ENCODE measurements at regions not wholly inside any gene's neighbourhood (a gene's known extent, or its start where the extent isn't known, plus 50 kb on each side); places are given as distances from the start of the nearest gene placed in this dataset.
"Not testable (repeated sequence)": the region's sequence is repeated elsewhere in the genome, so short reads cannot be mapped to it uniquely, and the experiment has no call there.

DNA sequence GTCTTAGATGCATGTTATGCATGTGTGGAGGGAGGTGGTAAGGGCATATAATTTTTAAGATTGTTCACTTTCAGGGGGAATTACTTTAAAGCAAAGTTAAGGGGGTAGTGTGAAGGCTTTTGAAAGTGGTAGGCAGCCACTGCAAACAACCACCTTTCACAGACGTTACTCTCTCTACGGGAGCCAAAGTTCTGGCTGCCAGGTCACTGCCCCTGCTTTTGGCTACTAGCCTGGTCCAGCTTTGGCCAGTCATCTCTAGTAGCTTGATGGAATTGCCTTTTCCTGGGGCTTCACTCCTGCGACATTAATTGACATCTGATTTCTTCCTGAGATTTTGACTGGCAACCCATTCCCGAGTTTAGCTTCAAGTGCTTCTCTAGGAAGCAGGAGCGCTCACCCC, 397.5 kb downstream of the CDH11 start:
- no peak for DNase-seq

DNA sequence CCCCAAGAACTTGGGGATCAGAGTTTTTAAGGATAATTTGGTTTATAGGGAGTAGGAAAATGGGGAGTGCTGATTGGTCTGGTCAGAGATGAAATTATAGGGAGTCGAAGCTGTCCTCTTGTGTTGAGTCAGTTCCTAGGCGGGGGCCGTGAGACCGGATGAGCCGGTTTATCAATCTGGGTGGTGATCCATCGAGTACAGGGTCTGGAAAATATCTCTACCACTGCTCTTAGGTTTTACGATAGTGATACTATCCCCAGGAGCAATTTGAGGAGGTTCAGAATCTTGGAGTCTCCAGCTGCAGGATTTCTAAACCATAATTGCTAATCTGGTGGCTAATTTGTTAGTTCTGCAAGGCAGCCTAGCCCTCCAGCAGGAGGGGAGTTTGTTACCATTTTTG, 403.4 kb downstream of the CDH11 start:
- no peak for DNase-seq

DNA sequence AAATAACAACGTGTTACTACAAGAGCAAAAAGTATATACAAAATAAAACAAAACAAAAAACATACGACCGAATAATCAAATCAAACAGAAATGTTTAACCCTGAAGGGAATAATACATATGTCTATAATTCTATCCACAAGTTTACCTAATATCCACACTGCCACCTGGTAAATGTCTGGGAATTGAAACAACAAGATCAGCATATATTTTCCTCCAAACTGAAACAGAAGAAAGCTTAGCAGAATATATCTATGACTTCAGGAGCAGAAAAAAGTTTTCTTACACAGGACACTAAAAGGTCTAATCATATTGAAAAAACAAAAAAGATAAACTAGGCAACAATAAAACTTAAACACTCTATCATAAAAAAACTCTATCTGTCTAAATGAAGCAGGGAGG, 404.0 kb downstream of the CDH11 start:
- no peak for DNase-seq

DNA sequence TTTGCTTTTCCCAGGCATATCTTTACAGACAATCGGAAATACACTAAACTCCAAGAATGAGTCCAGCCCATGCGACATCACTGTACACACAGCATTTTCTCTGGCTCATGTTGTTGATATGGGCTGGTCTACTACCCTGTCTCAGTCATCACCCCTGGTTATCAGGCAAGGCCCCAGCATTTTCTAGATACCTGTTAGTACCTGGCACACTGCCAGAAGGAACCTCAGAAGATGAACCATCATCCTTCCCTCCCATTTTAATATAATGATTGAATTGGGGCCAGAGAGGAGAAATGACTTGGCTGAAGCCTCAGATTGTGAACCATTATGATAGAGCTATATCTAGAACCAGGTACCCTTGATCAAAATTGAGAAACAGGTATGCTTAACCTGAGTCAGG, 406.2 kb downstream of the CDH11 start:
- no peak for DNase-seq

DNA sequence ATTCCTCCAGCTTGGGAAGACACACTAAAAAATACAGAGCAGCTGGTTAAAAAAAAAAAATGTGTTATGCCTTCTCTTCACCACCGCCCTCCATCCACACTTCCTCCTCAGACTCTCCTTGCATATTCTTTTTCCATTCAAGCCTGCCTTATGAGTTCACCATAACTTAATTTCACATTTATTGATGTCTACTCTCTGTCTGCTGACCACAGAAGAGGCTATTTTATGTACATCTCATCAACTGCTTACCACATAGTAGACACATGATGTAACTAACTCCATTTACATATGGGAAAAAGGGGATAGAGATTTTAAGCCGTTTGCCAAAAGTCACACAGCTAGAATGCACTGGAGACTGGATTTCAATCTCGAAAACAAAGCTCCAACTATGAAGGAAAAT, 409.8 kb downstream of the CDH11 start:
- DNase-seq, result no peak

DNA sequence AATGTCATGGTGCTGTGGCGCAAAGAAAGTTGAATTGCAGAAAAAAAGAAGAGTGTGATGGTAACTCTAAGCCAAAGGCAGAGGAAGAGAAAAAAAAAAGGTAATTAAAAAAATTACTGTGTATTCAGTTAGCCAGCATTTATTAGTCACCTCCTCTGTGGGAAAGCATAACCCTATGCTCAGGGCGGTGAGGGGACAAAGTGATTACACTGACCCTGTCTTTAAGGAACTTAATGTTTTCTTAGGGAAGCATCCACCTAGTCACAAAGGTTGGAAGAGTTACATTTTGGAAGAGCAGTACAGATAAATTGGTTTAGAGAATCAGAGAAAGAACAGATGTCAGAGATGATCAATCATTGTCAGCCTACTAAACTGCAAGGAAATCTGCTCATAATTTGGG, 410.3 kb downstream of the CDH11 start:
- no peak for DNase-seq

DNA sequence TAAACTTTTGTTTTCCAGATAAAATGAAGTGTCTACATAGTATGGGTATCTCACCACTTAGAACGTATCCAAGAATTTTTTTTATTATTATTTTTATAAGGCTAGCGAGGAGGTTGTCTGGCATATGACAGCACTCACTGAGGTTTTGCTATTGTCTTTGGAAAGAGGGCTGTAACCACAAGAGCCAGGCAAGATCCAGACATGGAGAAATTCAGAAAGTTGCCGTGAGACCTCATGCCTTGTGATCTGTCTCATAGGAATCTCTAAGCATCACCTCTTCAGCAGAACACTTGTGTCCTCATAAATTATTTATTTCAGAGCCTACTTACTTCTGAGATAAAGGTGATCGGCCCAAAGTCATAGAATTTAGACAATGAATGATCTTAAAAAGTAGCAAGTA, 410.8 kb downstream of the CDH11 start:
- DNase-seq, result no peak

DNA sequence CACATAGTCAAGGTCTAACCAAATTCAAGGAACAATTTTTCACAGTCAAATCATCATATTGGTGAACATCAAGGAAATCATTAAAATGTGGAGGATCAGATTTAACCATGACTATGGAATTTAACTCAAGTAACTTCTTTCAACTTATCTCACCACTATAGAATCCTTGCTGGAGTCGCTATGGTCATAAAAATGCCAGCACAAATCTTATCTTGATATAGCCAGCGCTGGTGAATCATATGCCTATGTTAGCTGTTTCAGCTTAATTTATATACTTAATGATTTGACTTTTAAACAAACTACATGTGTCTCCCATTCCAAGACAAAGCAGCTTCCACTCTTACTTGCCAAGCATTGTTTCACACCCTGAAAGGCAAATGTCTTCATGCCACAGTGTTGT, 416.4 kb downstream of the CDH11 start:
- no peak for DNase-seq

DNA sequence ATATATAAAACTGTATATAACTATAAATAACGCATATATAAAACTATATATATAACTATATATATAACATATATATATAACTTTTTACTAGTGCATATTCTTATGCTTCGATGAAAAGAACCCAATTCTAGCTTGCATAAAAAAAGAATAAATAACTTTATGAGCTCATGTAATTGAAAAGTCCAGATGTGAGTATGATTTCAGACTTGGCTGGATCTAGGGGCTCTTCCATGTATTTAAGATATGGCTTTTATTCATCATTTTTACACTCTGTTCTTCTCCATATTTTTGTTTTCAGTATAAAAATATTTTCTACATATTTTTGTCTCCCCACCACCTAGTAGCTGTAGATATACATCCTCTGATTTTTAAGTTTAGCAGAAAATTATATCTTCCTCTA, 417.5 kb downstream of the CDH11 start:
- no peak for DNase-seq

DNA sequence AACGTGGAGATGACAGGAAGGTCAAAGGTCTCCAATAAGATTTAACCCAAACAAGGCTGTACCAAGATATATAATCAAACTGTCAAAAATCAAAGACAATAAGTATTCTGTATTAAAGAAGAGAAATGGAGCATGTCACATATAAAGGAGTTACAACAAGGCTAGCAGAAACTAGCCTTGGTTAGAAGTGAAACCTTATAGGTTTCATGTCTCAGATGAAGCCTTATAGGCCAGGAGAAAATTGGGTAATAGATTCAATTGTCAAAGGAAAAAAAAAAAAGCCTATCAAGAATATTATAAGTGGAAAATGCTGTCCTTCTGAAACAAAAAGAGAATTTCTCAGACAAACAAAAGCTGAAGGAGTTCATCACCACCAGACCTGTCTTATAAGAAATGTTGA, 419.4 kb downstream of the CDH11 start:
- DNase-seq, result no peak

DNA sequence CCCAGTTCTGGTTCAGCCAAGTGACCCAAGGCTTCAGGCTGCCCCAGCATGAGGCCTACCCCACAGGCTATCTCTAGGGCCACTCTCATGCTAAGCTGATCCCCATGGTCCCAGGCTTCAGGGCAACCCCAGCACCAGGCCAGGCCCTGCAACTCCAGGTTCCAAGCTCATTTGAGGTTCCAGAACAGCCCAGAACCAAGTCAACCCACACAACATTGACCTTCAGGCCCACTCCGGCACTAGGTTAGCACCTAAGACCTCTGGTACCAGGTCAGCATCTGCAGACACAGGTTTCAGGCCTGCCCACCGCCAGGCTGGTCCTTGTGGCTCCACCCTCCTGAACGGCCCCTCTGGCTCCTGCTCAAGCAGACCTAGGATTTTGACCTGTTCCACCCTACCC, 421.2 kb downstream of the CDH11 start:
- no peak for DNase-seq

DNA sequence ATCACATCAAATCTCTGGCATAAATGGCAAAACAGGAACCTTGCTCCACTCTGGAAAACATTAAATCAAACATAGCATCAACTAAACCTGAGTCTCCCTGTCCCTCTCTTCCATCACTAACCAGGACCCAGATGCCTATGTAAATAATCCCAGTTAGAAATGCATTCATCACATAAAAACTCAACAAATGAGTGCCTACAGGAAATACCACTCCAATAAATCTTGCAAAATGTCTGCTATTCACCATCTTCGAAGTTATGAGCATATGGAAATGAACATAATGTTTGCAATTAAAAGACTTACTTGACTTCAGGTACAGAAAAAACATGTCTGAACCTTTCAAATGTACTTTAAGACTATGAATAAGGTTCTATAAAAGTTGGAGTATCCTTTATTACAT, 425.0 kb downstream of the CDH11 start:
- no peak for DNase-seq

DNA sequence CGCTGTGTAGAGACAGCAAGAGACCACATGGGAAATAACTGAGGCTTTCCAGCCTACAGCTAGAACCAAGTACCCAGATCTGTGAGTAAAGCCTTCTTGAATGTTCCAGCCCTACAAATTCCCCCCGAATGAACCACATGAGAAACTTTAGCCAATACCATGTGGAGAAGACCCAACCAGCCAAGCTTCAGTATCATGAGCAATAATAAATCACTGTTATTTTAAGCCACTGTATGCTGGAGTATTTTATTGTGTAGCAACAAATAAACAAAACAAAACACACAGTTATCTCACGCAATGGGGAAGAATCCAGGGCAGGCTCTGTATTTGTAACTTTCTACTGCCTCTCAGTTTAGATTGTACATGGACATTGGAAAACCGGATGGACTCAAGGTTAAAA, 426.2 kb downstream of the CDH11 start:
- DNase-seq, result no peak

DNA sequence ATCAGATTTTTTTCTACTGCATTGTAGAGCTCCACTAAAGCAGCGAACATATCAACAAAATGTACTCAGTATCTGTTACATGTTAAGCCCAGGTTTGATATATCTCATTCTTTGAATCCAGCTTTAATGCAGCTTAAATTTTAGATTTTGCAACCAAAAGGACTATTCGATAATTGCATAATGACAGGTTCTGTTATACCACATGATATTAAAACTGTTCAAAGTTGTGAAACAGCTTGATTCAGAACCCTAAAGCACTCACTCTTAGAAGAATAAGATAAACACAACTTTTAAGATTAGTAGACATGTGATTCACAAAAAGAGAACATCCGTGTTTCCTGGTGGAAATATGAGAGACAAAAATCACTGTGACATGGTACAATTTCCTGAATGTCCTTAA, 427.9 kb downstream of the CDH11 start:
- DNase-seq, result no peak

DNA sequence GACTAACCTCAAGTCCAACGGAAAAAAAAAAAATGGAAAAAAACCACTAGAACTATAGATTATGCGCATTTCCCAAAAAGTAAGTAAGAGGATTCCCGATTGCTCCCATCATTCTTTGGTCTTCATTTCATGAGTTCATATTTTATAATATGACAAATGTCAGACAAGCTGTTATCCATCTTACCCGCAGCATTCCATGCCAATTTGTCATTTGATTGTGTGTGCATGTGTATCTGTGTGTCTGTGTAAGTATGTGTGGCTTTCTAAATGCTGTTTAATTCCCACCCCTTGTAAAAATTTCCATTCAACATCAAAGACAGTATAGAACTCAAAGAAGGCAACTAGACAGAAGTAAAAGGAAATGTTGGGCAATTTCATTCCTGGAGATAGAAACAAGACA, 434.1 kb downstream of the CDH11 start:
- DNase-seq, result no peak

DNA sequence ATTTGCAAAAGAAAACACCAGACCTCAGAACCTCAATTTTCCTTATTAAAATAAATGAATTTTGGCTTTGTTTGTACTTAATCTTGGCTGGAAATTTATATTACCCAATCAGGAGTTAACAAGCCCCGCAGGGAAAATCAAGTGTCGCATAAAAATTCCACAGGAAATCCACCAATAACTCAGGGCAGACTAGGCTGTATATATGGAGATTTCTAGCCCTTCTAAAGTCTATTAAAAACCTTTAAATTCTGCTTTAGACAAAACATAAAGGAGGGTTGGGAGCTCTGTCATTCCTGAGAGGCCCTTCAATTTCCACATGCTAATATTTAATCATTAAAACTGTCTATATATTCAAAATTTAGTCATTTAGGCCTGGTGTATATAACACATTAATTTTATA, 434.7 kb downstream of the CDH11 start:
- DNase-seq, result no peak

DNA sequence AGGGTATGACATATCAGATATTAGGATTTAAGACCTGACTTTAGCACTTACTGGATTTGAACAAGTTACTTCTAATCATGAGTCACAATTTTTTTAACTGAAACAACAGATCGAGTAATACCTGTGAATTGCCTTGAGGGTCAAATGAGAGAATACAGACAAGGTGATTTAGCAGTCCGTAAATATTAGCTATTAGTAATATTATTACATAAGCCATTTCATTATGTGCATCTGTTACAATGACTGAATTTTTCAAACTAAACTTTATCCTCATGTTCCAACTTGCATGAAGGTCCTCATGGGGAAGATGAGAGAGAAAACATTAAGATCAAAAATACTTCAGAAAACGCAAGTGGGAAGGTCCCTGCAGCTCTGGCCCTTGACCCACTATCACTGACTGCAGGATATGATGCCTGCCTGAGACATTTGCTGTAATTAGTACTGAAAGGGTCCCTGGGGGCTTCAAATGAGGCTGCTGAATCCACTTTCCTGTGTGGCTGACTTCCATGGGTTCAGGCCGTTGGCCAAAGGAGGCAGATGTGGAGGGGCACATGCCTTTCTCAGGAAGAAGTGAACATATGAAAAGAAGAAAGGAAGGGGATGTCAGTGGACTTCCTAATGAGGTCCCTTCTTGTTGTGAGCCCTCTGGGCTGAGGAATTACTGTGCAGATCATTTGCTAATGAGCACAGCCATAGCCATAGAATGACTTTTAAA, 441.7 kb downstream of the CDH11 start:
- no peak for DNase-seq

DNA sequence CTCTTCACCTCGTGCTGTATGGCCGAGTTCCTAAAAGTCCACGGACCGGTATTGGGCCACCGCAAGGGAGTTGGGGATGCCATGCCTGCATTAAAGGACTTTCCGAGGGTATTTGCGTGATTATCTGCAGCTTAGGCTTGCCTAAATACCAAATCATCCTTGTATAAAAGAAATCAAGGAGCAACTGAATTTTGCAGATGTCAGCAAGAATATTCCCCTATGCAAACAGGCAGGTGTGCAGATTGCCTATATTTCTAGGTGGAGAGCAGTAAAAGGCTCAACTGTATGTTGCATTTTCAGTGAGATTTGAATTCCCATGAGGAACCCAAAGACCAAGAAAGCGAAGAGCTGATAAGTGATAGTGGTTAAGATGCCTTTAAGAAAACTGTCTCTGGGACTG, 452.3 kb downstream of the CDH11 start:
- DNase-seq, result no peak

DNA sequence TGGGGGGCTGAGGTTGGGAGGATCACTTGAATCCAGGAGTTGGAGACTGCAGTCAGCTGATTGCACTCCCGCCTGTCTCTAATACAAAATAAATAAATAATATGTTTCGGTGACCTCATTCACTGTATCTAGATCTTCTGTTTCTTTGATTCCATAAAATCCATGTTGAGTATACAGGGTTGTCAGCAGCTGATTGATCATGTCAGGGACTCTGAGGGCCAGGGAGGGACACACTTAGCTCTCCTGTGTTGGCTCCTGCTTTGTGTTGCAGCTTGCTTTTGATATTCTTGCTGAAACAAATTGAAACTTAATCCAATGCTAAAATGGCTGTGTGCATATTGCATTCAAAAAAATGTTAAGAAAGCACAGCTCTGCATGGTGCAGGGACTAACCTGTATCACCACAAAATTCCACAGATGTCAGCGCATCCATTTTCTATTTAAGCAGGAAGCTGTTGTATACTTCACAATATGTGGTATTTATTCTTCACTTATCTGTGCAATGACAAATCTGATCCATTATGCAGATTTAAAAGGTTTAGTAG, 454.5 kb downstream of the CDH11 start:
- no peak for DNase-seq

DNA sequence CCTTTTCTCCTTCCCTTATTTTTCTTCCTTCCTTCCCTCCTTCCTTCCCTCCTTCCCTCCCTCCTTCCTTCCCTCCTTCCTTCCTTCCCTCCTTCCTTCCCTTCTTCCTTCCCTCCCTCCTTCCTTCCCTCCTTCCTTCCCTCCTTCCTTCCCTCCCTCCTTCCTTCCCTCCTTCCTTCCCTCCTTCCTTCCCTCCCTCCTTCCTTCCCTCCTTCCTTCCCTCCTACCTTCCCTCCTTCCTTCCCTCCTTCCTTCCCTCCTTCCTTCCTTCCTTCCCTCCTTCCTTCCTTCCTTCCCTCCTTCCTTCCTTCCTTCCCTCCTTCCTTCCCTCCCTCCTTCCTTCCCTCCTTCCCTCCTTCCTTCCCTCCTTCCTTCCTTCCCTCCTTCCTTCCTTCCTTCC, 459.6 kb downstream of the CDH11 start:
- DNase-seq, result not testable (repeated sequence)

DNA sequence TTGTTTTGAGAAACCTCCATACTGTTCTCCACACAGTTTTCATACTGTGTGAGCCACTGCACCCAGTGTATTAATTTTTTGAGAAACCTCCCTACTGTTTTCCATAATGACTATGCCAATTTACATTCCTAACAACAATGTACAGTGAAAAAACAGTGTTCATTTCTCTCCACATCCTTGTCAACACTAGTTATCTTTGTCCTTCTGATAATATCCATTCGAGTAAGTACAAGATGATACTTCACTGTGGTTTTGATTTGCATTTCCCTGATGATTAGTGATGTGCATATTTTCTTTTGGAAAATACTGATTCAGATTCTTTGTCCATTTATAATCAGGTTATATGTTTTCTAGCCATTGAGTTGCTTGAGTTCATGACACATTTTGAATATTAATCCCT, 462.0 kb downstream of the CDH11 start:
- no peak for DNase-seq

DNA sequence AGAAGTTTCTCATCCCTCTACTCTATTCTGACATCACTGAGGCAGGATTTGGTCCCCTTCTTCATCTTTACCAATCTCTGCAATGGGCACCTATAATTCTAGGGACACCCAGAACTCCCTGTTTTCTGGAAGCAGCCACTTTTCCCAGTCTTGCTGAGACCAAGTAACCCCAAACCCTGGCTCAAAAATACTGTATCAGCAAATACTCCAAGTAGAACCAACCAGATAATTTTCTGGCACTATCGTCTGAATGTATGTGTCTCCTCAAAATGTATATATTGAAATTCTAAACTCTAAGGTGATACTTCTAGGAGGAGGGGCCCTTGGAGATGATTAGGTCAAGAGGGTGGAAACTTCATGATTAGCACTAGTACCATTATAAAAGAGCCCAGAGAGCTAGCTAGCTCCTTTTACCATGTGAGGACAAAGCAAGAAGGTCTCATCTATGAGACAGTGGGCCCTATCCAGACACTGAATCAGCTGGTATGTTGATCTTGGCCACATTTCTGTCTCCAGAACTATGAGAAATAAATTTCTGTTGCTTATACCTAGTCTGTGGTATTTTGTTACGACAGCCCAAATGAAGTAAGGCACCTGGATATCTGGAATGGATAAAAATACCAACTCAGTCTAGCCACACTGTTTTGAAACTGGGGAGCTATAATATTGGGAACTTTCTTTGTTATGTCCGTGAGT, 464.4 kb downstream of the CDH11 start:
- DNase-seq, result no peak

DNA sequence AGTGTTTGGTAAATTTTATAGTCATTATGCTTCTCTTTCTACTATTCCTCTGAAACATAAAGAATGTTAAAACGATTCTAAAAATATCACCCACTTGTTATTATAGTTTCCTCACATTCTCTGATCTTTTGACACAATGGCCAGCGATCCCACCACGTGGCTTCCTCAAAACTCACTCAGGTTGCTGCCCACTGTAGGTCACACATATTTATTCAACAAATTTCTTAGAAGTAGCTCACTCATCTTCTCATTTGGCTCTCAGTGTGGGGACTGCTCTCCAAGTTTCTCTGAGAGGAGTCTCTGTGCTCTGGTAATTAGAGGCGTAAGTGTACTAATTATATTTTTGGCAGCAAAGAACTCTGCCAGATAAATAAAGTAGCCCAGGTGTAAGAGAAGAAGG, 465.4 kb downstream of the CDH11 start:
- DNase-seq, result no peak

DNA sequence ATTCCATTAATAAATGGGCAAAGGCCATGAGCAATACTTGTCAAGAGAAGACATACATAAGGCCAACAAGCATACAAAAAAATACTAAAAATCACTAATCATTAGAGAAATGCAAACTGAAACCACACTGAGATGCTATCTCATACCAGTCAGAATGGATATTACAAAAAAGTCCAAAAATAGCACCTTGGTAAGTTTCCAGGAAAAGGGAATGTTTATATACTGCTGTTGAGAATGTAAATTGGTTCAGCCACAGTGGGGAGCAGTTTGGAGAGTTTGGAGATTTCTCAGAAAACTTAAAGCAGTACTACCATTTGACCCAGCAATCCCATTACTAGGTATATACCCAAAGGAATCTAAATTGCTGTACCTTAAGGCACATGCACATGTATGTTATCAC, 467.7 kb downstream of the CDH11 start:
- no peak for DNase-seq
